Endothelial cell of umbilical vein (primary cell): ENCODE measurements at regions not wholly inside any gene's neighbourhood (a gene's known extent, or its start where the extent isn't known, plus 50 kb on each side); places are given as distances from the start of the nearest gene placed in this dataset.

Experiments used
- BruUV-seq: library from RNA; stranded (reverse); fragments of 400-500 nt; replicated peaks from 2 replicates; lab custom pipeline; 2021; lab: Mats Ljungman, UMichigan
- CTCF ChIA-PET: fragments of 300-600, 350-600 bp; sonication (Branson Sonifier 250); formaldehyde crosslinking; loops from one replicate; lab custom pipeline; 2021; ENCODE audit warnings: antibody characterized with exemption, inconsistent platforms; lab: Charles Lee
- POLR2A ChIA-PET: fragments of 300-600, 350-600 bp; sonication (Branson Sonifier 250); formaldehyde crosslinking; loops from one replicate; lab custom pipeline; 2021; ENCODE audit warnings: antibody characterized with exemption, inconsistent platforms; lab: Charles Lee
- DNase-seq: peaks from one replicate; pipeline ENCODE4 v3.0.0-alpha.2; 2011; ENCODE audit warnings: low read depth, low spot score
- FAIRE-seq: peaks from 2 replicates; lab custom pipeline; 2011; peaks lifted over from hg19 to GRCh38; lab: Jason Lieb, UNC
- H2AFZ ChIP-seq: 2 replicates; pipeline ENCODE4 v1.6.0; 2012; ENCODE audit warnings: low read depth, low read length, control low read depth, inconsistent platforms
- H3K27ac ChIP-seq: 2 replicates; pipeline ENCODE4 v1.5.1; 2011; ENCODE audit warnings: low read depth, mild to moderate bottlenecking, control low read depth, low read length, moderate library complexity; ENCODE audit not compliant: insufficient read depth
- H3K27me3 ChIP-seq, 2 experiments: 2 replicates each; pipeline versions ENCODE4 v1.6.0 to v1.6.1; 2011; ENCODE audit warnings: low read length in 2 of 2, mixed read lengths in 1 of 2; ENCODE audit not compliant: control insufficient read depth in 2 of 2, insufficient read depth in 2 of 2
- H3K36me3 ChIP-seq, 2 experiments: 2 replicates in 1 of 2; 3 replicates in 1 of 2; pipeline ENCODE4 v1.5.1; 2011; ENCODE audit warnings: low read length in 2 of 2, mild to moderate bottlenecking in 1 of 2, moderate library complexity in 1 of 2; ENCODE audit not compliant: control insufficient read depth in 2 of 2, insufficient read depth in 2 of 2; ENCODE audit errors: extremely low read depth in 1 of 2
- H3K4me1 ChIP-seq: 3 replicates; pipeline ENCODE4 v1.5.1; 2011; ENCODE audit warnings: mild to moderate bottlenecking, low read length; ENCODE audit not compliant: control insufficient read depth, insufficient read depth; ENCODE audit errors: extremely low read depth
- H3K4me2 ChIP-seq: 2 replicates; pipeline ENCODE4 v1.6.1; 2011; ENCODE audit warnings: low read length, control low read depth, mixed read lengths; ENCODE audit not compliant: insufficient read depth
- H3K4me3 ChIP-seq, 3 experiments: fragments of 200-600 bp in 1 of 3; sonication (generic), shearing (Covaris generic) in 1 of 3; replicated peaks in 1 of 3; 2 replicates each; pipeline ENCODE4 v1.5.1; 2011 to 2016; ENCODE audit warnings: control low read depth in 3 of 3, low read length in 3 of 3, mild to moderate bottlenecking in 2 of 3, inconsistent platforms in 1 of 3, low read depth in 1 of 3, moderate library complexity in 1 of 3; ENCODE audit not compliant: insufficient read depth in 1 of 3
- H3K79me2 ChIP-seq: 2 replicates; pipeline ENCODE4 v1.6.0; 2012; ENCODE audit warnings: low read length, inconsistent platforms; ENCODE audit not compliant: control insufficient read depth, insufficient read depth
- H3K9ac ChIP-seq: replicated peaks from 2 replicates; pipeline ENCODE3; 2011; ENCODE audit warnings: low read length, control low read depth; ENCODE audit not compliant: insufficient read depth; ENCODE audit errors: extremely low read depth
- H3K9me1 ChIP-seq: replicated peaks from 3 replicates; pipeline ENCODE4 v1.6.0; 2011; ENCODE audit warnings: mild to moderate bottlenecking, low read length; ENCODE audit not compliant: control insufficient read depth, insufficient read depth; ENCODE audit errors: extremely low read depth
- H3K9me3 ChIP-seq: replicated peaks from 2 replicates; pipeline ENCODE4 v1.5.1; 2012; ENCODE audit warnings: low read length, inconsistent platforms; ENCODE audit not compliant: control insufficient read depth, insufficient read depth
- H4K20me1 ChIP-seq: replicated peaks from 2 replicates; pipeline ENCODE3; 2011; ENCODE audit warnings: mild to moderate bottlenecking, low read length; ENCODE audit not compliant: control insufficient read depth, insufficient read depth; ENCODE audit errors: extremely low read depth
- CTCF ChIP-seq, 2 donors: IDR thresholded peaks; 1 replicate in 1 of 2; 2 replicates in 1 of 2; pipeline ENCODE4 v1.5.1; 2011; ENCODE audit warnings: low read length in 2 of 2, mild to moderate bottlenecking in 2 of 2, moderate library complexity in 2 of 2, control low read depth in 1 of 2, inconsistent platforms in 1 of 2, low read depth in 1 of 2; ENCODE audit not compliant: insufficient read depth in 1 of 2; ENCODE audit errors: extremely low read depth in 1 of 2
- EZH2 ChIP-seq: IDR thresholded peaks from 2 replicates; pipeline ENCODE4 v1.6.1; 2012; ENCODE audit warnings: borderline replicate concordance, low read depth, mild to moderate bottlenecking, moderate library complexity, low read length, inconsistent platforms; ENCODE audit not compliant: severe bottlenecking
- FOS ChIP-seq: IDR thresholded peaks from 2 replicates; pipeline ENCODE4 v1.6.1; 2011; ENCODE audit warnings: mild to moderate bottlenecking, low read length, moderate library complexity, borderline replicate concordance; ENCODE audit not compliant: insufficient read depth
- MAX ChIP-seq: IDR thresholded peaks from 2 replicates; pipeline ENCODE4 v1.6.1; 2011; ENCODE audit not compliant: insufficient read depth, insufficient read length
- MYC ChIP-seq: IDR thresholded peaks from one replicate; pipeline ENCODE4 v1.6.1; 2011; ENCODE audit warnings: mild to moderate bottlenecking, low read depth, low read length
- POLR2A ChIP-seq: IDR thresholded peaks from 2 replicates; pipeline ENCODE4 v1.6.1; 2012; ENCODE audit warnings: low read depth, mild to moderate bottlenecking, control low read depth, low read length
- POLR2AphosphoS5 ChIP-seq: IDR thresholded peaks from 2 replicates; pipeline ENCODE4 v1.6.1; 2012; ENCODE audit warnings: low read depth, mild to moderate bottlenecking, control low read depth, low read length, moderate library complexity; ENCODE audit not compliant: insufficient read depth
- dilution Hi-C: fragments of 300-500 bp; cut with MboI; formaldehyde crosslinking; loops from one replicate; pipeline ENCODE4 v1.15.0; 2019; ENCODE audit warnings: low sequenced_read_pairs; ENCODE audit not compliant: extremely low pct_ligation_motif_present
- intact Hi-C: fragments of 100-400 bp; cut with micrococcal nuclease; formaldehyde crosslinking; loops from one replicate; pipeline ENCODE4 v1.10.0; 2022

- peaks cover 1 to 6% of the 10 kb centered on the region in 2 experiments for H3K27me3 ChIP-seq
- no peaks in the 10 kb centered on the region for H3K36me3 ChIP-seq
- FAIRE-seq (no peak), DNase-seq (no peak)
- H3K9me1 ChIP-seq, result no peaks in the 10 kb centered on the region
- H3K4me2 ChIP-seq, result no peak overlapping the region
- no peaks in the 10 kb centered on the region for H3K9me3 ChIP-seq
- H2AFZ ChIP-seq, result no peak overlapping the region
- dilution Hi-C loops, result loop anchor here (25.0 kb wide), 1 partner anchor 273 kb away; no protein-coding TSS in a partner anchor
- BruUV-seq, result no TSS peak
- intact Hi-C loops, result loop anchor here (1.0 to 10.0 kb wide), 3 partner anchors 277 to 560 kb away; no protein-coding TSS in a partner anchor
- H3K9ac ChIP-seq, result no peak overlapping the region
- no peak overlapping the region for H3K4me3 ChIP-seq
- no peaks in the 10 kb centered on the region for H3K79me2 ChIP-seq
- no peaks in the 10 kb centered on the region for H4K20me1 ChIP-seq
- H3K27ac ChIP-seq, result no peak overlapping the region
- POLR2A ChIA-PET, result no interaction called here
- peaks cover 11% of the 10 kb centered on the region for H3K4me1 ChIP-seq
- no peak for TF ChIP-seq CTCF (IDR thresholded peaks at IDR 0.05; ENCODE audit: extremely low read depth in 1 of 2, insufficient read depth in 1 of 2, low read depth in 1 of 2, low read length in 2 of 2)
- no peak for TF ChIP-seq POLR2A
- TF ChIP-seq MAX, result no peak
- no peak for TF ChIP-seq MYC
- no peak for TF ChIP-seq FOS
- TF ChIP-seq POLR2AphosphoS5, result no peak
- no peak for TF ChIP-seq EZH2
- CTCF ChIA-PET, result interaction anchor here (0.6 to 3.2 kb wide), 39 partner anchors 7 to 289 kb away, joined by 3 to 70 read pairs (median 4); partner anchors contain the start of gene FADD
These were observed 95.3 kb upstream of the FGF3 start for GRCh38 chr11:69914286-69915150.
